ENCODE measurements at regions not wholly inside any gene's neighbourhood (a gene's known extent, or its start where the extent isn't known, plus 50 kb on each side); places are given as distances from the start of the nearest gene placed in this dataset.
A peak's percentile ranks its signal among the peaks of the same experiment; 100 is the strongest.

DNA sequence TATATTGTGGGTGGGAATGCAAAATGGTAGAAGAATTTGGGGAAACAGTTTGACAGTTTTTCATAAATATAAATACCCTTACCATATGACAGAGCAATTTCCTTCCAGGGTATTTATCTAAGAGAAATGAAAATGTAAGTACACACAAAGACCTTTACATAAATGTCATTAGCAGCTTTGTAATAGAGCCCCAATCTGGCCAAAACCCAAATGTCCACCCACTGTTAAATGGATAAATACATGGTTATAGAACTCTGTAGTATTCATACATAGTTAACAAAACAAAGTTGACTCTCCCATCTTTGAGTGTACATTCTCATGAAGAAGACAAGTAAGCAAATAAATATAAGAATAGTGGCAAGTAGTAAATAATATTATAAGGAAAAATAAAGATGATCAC, 514.8 kb upstream of the NOX3 start:
- no peak for DNase-seq

DNA sequence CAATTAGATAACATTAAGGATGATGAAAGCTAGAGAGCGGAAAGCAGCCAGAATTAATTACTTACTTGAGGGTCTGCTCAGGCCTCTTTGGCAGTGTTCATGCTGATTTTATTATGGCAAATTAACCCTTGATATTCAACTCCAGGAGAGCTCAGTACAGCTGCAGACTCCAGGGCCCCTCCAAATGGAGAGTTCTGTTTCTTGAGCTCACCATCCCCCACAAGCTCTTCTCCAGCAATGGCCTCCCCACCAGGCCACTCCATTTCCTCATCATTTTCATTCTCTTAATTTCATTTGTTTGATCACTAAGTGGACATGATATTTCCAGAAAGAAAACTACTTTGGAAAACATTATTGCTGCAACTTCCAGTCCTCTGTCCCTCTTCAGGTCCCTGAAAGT, 513.3 kb upstream of the NOX3 start:
- DNase-seq: no peak

DNA sequence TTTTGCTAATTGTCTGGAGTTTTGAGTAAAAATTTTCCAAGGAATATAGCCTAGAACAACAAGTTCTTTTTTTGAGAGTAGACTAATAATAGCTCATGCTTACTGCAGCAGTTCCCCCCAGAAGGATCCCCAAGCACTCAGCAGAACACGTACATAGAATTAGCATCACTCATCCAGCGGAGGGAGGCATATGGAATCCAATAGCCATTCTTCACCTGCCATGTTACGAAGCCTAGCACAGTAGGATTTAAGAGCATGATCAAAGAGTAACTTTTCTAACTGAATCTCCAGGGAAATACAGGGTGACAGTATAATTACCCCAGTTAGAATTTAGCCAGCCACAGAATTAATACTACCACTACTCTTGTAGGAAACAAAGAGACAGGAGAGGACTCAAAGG, 511.7 kb upstream of the NOX3 start:
- DNase-seq: no peak

DNA sequence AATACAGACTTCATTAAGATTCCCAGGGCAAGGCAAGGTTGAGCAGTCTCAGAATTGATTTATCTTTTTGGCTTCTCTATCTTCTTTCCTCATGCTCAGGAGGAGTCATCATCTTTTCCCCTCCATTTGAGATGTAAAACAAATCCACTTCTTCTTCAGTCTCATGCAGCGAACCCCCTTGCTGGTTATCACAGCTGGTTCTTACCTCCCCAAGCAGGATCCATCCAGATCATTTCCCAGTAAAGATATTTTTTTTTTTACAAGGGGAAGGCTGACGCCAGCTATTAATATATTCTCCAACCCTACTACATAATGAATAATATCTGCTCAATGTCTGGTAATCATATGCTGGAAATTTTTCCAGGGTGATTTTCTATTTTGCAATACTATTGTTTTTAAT, 508.9 kb upstream of the NOX3 start:
- no peak for DNase-seq

DNA sequence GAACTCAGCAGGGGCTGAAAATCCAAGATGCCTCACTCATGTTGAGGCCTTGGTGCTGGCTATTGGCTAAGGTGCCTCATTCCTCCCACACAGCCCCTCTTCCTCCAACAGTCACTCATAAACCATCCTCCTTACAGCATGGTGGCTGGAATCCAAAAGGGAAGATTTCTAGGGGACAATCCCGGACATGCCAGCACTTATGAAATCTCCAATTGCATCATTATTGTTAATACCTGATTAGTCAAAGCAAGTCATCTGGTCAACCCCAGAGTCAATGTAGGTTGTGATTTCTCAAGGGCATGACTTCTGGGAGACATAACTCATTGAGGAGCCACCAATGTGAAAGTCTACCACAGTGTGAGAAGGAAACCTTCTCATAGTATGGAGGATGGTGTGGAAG, 506.6 kb upstream of the NOX3 start:
- peak; percentile 26 for DNase-seq

DNA sequence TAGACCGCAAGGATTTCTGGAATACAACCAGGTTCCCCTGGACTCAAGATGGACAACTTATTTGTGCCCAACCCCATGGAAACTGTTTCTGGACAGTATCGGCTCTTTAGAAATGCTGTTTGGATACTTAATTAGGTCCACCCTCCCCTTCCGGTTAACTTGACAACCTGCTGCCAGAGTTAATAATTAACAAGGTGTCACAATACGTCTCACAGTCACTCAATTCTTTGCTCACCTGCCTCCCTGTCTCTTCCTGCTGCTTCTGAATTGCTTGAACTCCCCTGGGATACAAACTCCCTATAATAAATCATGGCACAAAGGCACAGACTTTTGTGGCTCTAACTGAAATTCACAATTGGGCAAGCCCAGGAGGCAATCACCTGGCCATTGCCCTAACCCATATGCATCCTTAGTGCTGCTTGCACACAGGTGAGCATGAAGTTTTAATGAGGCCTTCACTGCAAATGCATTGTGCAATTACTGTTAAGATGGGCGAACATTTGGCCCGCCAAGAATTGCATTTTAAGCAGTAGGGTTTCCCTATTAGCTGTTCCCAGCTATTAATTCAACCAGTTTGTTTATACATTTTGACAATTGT, 504.4 kb upstream of the NOX3 start:
- no peak for DNase-seq

DNA sequence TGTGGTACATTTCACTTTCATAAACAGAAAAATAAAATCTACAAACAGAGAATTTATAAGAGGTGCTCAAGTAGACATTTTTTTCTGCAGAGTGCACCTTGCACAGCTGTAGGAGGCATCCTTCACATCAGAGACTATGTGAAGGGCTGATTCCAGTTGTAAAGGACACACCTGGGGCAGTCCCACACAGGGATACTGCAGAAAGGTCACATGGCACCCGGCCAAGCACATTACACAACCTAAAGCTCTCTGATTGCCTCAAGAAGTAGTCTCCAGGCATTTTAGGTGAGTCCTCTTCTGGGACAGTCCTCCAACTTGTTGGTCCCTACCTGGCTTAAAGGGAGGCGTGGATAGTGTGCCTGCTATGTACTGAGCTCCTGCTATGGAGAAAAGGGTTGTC, 502.9 kb upstream of the NOX3 start:
- DNase-seq: no peak

DNA sequence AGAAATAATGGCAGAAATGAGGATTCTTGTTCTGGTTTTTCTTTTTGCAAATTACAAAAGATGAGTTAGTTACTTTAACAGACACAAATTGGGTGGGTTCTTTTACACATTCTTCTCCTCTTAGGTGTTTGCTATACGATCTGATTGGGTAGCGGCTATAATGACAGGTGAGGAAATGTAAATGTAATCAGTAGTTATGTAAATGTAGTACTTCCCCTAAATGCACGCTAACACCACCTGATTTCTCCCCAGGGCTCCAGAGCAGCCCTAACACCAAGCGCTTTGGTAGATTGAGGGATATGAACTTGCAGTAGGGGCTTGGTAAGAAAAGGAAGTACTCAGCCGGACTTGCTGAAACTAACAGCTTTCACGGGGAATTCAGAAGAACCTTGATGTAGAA, 499.4 kb upstream of the NOX3 start:
- no peak for DNase-seq

DNA sequence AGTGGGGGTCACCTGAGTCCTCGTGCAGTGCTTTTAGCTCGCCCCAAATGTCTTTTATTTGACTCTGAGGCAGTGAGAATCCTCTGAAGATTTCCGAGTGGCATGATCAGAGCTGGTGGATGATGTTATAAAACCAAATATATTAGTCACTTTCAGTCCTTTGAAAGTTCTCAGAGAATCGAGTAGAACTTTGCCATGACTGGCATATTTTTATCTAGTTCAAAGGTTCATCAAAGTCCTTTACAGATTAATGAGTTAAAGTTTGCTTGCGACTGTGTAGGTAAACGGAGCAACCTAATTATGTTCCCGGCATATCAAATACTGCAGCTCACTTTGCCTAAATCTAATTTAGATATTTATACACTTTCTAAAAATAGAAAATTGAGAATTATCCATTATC, 498.5 kb upstream of the NOX3 start:
- no peak for DNase-seq

DNA sequence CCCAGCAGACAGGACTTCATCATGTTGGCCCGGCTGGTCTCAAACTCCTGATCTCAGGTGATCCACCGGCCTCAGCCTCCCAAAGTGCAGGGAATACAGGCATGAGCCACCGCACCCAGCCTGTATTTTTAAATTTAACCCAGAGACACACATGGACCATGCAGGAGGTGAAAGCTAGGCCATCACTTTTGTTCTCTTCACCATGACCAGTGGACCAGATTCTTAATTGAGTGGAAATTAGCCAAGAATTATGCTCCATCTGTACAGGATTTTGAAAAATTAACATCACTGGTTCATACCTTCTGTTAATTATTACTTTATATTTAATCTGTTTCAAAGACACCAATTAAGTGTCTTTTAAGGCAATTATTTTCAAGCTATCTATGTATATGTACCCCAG, 493.6 kb upstream of the NOX3 start:
- DNase-seq: no peak

DNA sequence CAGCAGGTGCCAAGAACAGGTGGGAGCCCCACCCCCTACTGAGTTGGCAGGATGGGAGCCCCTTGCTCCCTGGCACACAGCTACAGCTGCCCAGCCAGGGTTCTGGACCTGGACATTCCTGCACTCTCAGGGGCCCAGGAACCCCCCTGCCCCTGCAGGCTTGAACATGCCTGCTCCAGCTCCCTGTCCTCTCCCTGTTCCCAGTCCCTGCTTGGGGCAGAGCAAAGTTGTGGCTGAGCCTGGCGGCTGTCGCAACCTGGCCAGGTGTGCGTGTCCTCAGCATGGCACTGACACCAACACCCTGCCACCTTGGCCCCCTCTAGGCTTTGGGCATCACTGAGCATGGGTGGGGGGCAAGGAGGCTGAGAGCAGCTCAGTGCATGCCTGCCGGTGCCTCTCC, 491.2 kb upstream of the NOX3 start:
- no peak for DNase-seq

DNA sequence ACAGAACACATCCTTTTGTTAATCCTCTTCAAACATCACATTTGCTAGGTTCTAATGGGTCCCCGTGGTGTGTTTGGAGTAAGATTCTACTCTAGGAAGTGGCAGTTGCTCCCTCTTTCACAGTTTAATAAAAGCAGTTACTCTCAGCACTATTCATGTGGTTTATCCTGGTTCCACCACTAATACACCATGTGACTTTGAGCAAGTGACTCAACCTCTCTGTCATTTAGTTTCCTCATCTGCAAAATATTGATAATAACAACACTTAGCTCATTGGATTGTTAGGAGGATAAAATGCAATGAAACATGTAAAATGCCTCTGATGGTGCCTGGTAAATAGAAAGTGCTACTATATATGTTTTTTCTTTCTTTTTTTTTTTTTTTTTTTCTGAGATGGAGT, 488.0 kb upstream of the NOX3 start:
- no peak for DNase-seq

DNA sequence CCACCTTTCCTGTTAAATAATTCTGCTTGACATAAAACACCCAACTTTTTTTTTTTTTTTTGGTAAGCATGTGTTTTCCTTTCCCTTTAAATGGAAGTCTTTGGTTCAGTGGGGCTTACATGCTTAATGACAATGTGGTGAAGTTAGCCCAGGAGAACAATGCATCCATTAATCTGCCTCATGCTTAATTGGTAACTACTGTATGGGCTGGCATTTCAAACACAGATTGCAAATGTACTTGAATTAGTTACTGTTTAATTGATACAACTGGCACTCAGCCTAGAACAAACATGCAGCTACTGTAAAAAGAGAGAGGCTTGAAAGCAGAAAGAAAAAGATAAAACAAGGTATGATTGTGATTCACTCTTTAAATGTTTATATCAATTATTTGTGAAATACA, 483.6 kb upstream of the NOX3 start:
- no peak for DNase-seq

DNA sequence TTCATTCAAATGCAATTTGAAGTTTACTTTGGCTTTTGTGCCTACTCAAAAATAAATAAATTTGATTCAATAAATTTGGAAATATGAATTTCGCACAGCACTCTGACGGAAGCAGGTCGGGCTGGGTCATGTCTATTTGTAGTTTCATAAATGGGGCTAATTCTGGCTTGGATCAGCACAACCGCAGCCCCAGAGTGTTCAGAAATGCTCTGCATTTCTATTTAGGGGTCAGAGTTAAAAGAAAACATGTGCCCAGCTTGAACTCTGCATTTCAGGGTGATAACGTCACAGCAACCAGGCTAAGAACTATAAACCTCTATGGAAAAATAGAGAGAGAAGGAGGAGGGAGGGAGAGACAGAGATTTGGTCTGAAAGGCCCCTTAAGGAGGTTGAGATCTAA, 480.9 kb upstream of the NOX3 start:
- no peak for DNase-seq

DNA sequence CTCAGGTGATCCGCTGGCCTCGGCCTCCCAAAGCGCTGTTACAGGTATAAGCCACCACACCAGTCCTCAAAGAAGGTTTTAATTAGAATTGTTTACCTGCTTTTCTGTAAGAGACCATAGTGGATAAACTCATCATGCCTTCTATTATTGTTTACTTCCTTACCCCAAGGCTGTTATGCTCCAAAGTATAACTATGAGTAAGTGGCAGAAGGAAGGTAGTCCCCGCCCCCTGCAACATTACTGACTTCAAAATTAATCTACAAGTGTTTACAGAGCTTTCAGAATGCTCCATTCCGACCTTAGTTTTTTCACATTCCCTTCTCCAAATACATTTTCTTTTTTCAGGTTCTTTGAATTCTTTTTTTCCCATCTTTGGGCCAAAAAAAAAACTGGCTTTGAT, 480.5 kb upstream of the NOX3 start:
- no peak for DNase-seq

DNA sequence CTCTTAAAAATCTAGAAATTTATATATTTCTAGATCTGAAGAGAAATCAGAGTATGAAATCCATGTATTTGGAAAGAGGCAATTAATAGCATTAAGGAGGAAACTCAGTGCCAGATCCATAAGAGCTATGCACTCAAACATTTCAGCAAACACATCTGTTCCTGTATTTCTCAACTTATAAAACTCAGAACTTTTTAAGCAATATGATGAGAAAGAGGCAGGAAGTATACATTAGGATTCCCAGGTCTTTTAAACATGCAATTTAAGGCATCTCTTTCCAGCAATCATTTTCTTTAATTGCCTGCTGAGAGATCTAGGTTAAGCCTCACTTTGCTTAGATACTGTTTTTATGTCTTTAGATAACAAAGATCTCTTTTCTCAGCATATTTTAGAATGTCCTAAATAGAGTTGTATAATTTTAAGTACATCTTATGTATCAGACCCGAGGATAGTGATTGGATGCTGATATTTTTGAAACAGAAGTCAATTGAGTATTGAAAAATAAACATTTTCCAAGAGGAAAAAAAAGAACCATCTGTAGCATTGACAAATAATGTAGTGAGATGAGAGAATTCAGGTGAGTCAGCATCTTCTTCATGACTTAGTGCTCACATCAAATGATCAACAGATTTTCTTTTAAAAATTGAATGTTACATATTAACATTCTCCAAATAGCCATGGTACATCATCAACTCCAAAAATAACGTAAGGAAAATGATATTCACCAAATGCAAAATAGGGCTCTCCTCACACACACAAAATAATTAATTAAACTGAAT, 461.4 kb upstream of the NOX3 start:
- no peak for DNase-seq

DNA sequence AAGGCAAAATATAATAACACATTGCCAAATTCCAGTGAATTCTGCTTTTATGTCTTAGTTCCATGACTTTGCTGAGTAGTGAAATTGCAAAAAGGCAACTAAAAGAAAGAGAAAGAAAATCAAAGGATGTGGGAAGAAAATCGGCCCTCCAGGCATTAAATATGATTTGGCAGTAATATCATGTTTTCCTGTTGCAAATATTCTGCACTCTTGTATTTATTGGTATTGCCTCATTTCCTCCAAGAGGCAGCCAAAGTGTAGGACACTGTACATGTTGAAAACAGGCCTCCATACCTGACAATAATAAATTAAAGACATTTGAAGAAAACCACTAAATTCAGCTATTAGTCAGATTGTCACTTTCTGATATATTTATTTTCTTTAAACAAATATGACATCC, 460.0 kb upstream of the NOX3 start:
- no peak for DNase-seq

DNA sequence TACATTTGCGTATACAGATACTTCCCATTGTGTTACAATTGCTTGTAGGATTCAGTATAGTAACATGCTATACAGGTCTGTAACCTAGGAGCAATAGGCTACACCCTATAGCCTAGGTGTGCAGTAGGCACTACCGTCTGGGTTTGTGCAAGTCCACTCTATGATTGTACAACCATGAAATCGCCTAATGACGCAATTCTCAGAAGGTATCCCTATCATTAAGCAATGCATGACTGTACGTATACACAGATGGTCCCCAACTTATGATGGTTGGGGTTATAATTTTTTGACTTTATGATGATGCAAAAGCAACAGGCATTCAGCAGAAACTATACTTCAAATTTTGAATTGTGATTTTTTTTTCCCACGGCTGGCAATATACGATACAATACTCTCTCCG, 458.2 kb upstream of the NOX3 start:
- DNase-seq: no peak

DNA sequence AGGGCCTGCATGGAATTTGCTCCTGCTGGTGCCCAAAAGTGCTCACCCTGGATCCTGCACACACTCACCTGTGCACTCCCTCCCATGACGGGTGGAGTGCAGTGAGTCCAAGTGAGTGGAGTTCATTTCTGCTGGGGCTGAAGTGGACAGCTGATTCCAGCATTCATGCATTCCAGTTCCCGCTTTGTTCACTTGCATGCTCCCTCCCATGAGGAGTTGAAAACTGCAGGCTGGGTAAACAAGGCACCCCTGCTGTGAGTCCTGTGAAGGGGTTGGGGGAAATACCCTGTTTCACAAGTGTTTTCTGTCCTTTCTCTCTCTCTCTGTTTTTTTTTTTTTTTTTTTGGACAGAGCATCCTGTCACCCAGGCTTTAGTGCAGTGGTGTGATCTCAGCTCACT, 454.1 kb upstream of the NOX3 start:
- DNase-seq: no peak

DNA sequence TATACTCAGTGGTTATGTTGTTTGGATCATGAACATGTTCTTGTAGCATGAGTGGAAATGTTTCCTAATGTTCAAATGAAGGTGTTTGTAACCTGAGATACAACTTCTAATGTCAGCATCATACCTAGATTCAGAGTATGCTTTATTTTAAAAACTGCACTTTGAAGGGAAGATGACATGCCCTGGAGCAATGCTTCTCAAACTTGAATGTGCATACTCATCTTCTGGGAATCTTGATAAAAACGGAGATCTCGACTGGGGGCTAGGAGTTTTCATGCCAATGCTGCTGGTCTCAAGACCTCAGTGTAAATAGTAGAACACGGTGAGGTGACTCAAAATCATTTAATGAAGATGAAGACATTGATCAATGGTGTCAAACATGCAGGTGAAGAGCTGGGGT, 440.0 kb upstream of the NOX3 start:
- no peak for DNase-seq

DNA sequence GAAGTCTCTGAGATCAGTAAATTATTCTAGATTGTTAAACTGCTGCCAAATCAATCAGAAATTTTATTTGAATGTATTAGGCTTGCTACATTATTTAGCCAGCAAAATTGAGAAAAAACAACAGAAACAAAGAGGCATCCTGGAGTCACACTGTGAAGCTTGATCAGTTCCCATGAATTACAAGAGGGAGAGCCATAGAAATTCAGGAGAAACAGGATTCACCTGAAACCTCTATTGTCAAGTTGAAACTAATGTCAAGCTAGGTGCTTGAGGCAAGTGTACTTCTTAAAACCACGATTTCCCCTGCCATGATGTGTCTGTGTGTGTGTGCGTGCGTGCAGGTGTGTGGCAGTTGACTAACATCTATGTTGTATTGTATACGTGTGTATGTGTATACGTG, 439.1 kb upstream of the NOX3 start:
- DNase-seq: no peak

DNA sequence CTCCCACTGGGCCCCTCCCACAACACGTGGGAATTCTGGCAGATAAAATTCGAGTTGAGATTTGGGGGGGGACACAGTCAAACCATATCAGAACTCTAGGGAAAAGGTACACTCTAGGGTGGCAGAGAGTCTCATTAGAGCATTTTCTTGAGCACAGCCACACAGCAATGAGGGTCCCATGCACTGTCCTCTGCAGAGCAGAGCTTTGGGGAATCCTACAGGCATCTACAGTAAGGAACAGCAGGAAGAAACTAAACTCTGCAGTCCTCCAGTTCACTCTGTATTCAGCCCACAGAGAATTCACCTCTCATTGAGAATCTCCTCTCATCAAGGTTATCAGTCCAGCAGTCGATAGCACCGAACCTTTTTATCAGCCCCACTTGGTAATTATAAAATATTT, 438.6 kb upstream of the NOX3 start:
- no peak for DNase-seq

DNA sequence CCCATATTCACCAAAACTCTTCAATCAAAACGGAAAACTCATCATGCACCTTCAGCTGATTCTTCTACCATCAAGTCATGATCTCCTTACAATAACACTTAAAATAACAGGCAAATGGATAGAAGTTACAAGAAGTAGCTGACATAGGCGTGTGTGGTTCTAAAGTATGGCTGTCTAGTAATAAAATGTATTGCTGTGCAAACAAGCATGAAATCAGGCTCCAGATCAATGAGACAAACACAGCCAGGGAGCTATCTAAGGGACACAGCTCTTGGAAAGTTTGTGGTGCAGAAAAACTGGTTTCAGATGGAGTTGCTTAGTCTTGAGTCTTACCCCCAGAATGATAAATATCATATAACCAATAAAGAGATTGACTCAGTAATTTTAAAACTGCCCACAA, 434.8 kb upstream of the NOX3 start:
- no peak for DNase-seq

DNA sequence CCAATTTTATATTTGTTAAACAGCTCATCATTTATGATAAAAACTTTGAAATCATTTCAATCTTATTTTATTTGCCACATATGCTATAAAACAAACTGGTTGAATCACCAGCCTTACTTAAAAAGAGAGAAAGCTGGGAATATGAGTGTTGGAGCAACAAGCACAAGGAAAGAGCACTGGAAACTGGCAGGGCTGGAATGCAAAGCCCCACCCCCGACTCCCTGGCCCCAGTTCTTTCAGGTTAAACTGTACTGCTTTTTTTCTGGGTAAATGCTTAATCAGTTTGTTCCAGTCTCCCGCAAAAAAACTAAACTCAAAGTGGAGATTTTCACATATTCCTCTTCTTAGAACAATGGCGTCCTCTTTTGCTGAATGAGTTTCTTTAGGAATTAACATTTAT, 433.8 kb upstream of the NOX3 start:
- no peak for DNase-seq

DNA sequence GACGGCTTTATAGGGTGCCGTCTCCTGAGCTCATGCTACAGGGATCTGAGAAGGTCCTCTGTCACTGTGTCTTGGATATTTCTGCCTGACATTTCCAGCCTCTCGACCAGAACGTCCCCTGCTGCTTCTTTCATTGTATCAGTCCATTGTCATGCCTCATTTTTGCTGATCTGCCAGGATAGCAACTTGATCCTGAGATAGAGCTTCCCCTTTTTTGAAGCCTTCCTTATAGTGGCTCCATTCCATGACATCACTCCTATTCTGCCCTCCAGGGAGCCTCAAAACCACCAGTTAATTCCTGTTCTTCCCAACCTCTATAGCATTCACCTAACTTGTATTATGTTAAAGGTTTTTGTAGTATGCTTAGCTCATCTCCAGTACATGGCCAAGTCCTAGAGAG, 431.8 kb upstream of the NOX3 start:
- peak; percentile 16 for DNase-seq

Measured in suppressor macrophage treated with lipopolysaccharide for 4 hours (primary cell).